NCI-H2029 treated with DMSO at 0.1 percent for 48 hours (cell line): ENCODE measurements at regions not wholly inside any gene's neighbourhood (a gene's known extent, or its start where the extent isn't known, plus 50 kb on each side); places are given as distances from the start of the nearest gene placed in this dataset.
"Not testable (repeated sequence)": the region's sequence is repeated elsewhere in the genome, so short reads cannot be mapped to it uniquely, and the experiment has no call there.

Experiments used
- DNase-seq: peaks from one replicate; lab custom pipeline; 2025; lab: John Stamatoyannopoulos, UW

GRCh38 chr2:145404690-145405089, 884.8 kb upstream of the ZEB2 start:
- DNase-seq: no peak

GRCh38 chr2:145402706-145403277, 882.9 kb upstream of the ZEB2 start:
- DNase-seq: no peak

GRCh38 chr2:145399131-145399530, 879.2 kb upstream of the ZEB2 start:
- DNase-seq: no peak

GRCh38 chr2:145394181-145394580, 874.3 kb upstream of the ZEB2 start:
- DNase-seq: no peak

GRCh38 chr2:145386973-145387372, 867.1 kb upstream of the ZEB2 start:
- no peak for DNase-seq

- DNase-seq: no peak
Measured at GRCh38 chr2:145383961-145384360, 864.0 kb upstream of the ZEB2 start.

GRCh38 chr2:145380436-145381017, 860.6 kb upstream of the ZEB2 start:
- DNase-seq: no peak

- DNase-seq: no peak
Measured at GRCh38 chr2:145379934-145380333, 860.0 kb upstream of the ZEB2 start.

- no peak for DNase-seq
Measured at GRCh38 chr2:145374165-145374564, 854.2 kb upstream of the ZEB2 start.

GRCh38 chr2:145367334-145367733, 847.4 kb upstream of the ZEB2 start:
- not testable (repeated sequence) for DNase-seq

- no peak for DNase-seq
Measured at GRCh38 chr2:145366341-145366740, 846.4 kb upstream of the ZEB2 start.

GRCh38 chr2:145360129-145360790, 840.3 kb upstream of the ZEB2 start:
- no peak for DNase-seq

GRCh38 chr2:145359561-145359960, 839.6 kb upstream of the ZEB2 start:
- DNase-seq: no peak

- no peak for DNase-seq
Measured at GRCh38 chr2:145356056-145356455, 836.1 kb upstream of the ZEB2 start.

- DNase-seq: no peak
Measured at GRCh38 chr2:145352484-145352883, 832.6 kb upstream of the ZEB2 start.

GRCh38 chr2:145351864-145352425, 832.0 kb upstream of the ZEB2 start:
- DNase-seq: no peak

GRCh38 chr2:145350011-145350410, 830.1 kb upstream of the ZEB2 start:
- DNase-seq: no peak

- no peak for DNase-seq
Measured at GRCh38 chr2:145344076-145344724, 824.3 kb upstream of the ZEB2 start.

GRCh38 chr2:145343287-145343686, 823.4 kb upstream of the ZEB2 start:
- no peak for DNase-seq

- no peak for DNase-seq
Measured at GRCh38 chr2:145341536-145341935, 821.6 kb upstream of the ZEB2 start.

GRCh38 chr2:145339646-145340045, 819.7 kb upstream of the ZEB2 start:
- no peak for DNase-seq

- no peak for DNase-seq
Measured at GRCh38 chr2:145332210-145332898, 812.4 kb upstream of the ZEB2 start.
